ENCODE measurements at regions not wholly inside any gene's neighbourhood (a gene's known extent, or its start where the extent isn't known, plus 50 kb on each side); places are given as distances from the start of the nearest gene placed in this dataset.

DNA sequence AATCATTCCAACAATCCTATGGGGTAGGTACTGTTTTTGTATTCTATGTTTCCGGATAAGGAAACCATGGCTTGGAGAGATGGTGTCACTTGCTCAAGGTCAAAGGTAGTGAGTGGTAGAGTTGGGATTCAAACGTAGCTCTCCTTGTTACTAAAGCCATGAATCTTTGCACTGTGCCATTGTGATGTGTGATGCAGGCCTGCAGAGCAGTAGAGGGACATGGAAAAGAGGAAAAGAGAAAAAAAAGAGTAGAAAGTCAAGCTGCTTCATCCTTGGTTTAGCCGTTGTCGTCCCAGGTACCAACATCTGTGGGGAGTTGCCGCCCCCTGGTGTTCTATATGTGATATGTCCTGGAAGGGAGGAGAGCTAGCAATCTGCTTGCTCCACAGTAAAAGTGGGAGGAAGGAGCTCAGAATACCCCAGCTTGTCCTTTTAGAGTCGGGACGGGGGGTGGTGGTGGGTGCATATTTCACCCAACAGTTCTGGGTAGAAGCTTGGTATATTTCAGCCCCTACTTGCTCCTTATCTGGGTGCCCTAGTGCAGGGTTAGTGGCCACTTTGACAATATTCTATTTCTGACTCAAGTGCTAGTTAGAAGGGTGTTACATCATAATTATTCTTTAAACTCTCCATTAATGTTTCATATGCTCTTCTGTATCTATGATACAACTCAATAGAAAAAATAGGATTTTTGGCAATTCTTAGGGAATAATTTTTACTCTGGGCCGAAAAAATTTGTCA, 98.4 kb downstream of the EBNA1BP2 start:
- 22% methylated on average over 8 of the region's 8 CpGs for WGBS
- H3K27me3 ChIP-seq: no peaks in the 10 kb centered on the region

DNA sequence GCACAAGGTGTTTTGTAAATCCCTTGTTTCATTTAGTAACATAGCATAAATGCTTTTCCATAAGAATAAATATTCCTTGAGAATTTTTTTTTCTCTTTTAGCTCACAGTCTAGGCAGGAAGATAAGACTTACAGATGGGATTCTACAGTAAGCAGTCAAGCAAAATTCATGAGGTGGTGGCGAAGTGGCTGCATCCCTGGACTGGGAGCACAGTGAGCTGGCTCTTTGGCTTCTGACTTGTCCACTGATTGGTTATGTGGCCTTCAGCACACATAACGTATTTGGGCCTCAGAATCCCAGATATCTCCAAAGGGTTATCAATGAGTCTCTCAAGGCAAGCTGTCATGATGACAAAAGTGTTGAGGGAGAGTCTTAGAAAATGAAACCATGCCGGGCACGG, 99.8 kb downstream of the EBNA1BP2 start:
- Histone ChIP-seq H3K36me3 (no peaks in the 10 kb centered on the region), H3K4me3 (no peak overlapping the region), H3K9me3 (no peaks in the 10 kb centered on the region), H3K27ac (no peak overlapping the region), H3K4me1 (peaks cover 30% of the 10 kb centered on the region), H3K27me3 (no peaks in the 10 kb centered on the region)
- no peak for TF ChIP-seq POLR2A (IDR thresholded peaks at IDR 0.05)
- TF ChIP-seq POLR2AphosphoS5 (IDR thresholded peaks at IDR 0.05): no peak
- no peak for TF ChIP-seq EP300 (IDR thresholded peaks at IDR 0.05)
- TF ChIP-seq, protein P1, sequence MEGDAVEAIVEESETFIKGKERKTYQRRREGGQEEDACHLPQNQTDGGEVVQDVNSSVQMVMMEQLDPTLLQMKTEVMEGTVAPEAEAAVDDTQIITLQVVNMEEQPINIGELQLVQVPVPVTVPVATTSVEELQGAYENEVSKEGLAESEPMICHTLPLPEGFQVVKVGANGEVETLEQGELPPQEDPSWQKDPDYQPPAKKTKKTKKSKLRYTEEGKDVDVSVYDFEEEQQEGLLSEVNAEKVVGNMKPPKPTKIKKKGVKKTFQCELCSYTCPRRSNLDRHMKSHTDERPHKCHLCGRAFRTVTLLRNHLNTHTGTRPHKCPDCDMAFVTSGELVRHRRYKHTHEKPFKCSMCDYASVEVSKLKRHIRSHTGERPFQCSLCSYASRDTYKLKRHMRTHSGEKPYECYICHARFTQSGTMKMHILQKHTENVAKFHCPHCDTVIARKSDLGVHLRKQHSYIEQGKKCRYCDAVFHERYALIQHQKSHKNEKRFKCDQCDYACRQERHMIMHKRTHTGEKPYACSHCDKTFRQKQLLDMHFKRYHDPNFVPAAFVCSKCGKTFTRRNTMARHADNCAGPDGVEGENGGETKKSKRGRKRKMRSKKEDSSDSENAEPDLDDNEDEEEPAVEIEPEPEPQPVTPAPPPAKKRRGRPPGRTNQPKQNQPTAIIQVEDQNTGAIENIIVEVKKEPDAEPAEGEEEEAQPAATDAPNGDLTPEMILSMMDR (IDR thresholded peaks at IDR 0.05): no peak
- WGBS: 90% methylated on average over 4 of the region's 4 CpGs
- no peak for DNase-seq (ENCODE audit: low spot score in 2 of 2)

More for the DNA sequence above, 98.4 kb downstream of the EBNA1BP2 start:
- Histone ChIP-seq H3K9me3 (no peaks in the 10 kb centered on the region), H3K4me3 (no peak overlapping the region), H3K4me1 (peaks cover 19% of the 10 kb centered on the region), H3K27ac (no peak overlapping the region), H3K36me3 (no peaks in the 10 kb centered on the region)
- DNase-seq (ENCODE audit: low spot score in 2 of 2): peak in 1 of 2 donors; percentile 81
- no peak for TF ChIP-seq POLR2AphosphoS5 (IDR thresholded peaks at IDR 0.05)
- TF ChIP-seq, protein P1 (IDR thresholded peaks at IDR 0.05): peak; percentile 68 to 94
- TF ChIP-seq POLR2A (IDR thresholded peaks at IDR 0.05): no peak
- TF ChIP-seq EP300 (IDR thresholded peaks at IDR 0.05): no peak

DNA sequence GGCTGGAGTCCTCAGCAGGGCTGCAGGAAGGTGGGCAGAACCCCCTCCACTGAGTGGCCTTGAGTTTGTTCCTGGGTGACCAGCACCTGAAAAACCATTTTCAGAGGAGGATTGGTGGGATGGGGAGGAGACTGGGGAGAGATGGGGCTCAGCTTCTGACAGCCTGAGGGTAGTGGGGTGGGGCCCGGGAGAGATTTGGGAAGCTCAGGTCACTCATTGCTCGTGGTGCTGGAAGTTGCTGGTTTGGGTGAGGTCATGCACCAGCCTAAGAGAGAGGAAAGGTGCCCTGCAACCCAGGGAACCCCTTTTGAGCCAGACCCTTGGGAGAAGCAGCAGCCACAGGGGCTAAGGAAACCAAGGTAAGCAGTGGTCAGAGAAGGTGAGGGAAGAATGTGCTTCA, 100.8 kb downstream of the EBNA1BP2 start:
- Histone ChIP-seq H3K4me1 (peaks cover 39% of the 10 kb centered on the region), H3K27me3 (no peaks in the 10 kb centered on the region), H3K4me3 (no peak overlapping the region), H3K27ac (no peak overlapping the region), H3K9me3 (no peaks in the 10 kb centered on the region), H3K36me3 (no peaks in the 10 kb centered on the region)
- TF ChIP-seq POLR2AphosphoS5 (IDR thresholded peaks at IDR 0.05) (no peak), EP300 (IDR thresholded peaks at IDR 0.05) (no peak), POLR2A (IDR thresholded peaks at IDR 0.05) (no peak)
- TF ChIP-seq, protein P1 (IDR thresholded peaks at IDR 0.05): no peak
- no peak for DNase-seq (ENCODE audit: low spot score in 2 of 2)
- WGBS: 57% methylated on average over 2 of the region's 2 CpGs

DNA sequence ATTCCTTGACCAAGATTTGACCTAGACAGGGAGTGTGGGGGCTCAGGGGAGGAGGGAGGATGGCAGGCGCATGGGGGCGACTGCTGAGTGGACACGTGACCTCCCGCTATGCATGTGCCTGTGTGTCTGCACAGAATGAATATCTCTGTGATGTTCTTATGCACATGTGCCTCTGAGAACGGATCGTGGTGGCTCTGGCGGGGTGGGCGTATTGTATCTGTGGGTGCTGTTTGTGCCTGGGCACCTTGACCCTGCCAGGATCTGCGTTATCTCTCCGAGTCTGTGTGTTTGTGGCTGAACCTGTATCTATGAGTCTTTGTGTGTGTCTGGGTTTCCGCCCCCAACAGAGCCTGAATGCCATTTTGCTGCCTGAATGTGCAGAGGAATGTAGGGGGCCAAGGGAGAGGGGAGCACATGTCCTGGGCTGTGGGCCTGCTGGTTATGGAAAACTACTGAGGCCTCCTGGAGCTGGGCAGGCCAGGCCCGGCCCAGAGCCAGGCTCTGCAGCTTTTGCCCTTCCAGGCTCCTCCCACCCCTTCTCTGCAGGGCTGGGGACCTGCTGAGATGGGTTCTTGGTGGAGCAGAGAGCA, 102.5 kb downstream of the EBNA1BP2 start:
- no peaks in the 10 kb centered on the region for H3K9me3 ChIP-seq

DNA sequence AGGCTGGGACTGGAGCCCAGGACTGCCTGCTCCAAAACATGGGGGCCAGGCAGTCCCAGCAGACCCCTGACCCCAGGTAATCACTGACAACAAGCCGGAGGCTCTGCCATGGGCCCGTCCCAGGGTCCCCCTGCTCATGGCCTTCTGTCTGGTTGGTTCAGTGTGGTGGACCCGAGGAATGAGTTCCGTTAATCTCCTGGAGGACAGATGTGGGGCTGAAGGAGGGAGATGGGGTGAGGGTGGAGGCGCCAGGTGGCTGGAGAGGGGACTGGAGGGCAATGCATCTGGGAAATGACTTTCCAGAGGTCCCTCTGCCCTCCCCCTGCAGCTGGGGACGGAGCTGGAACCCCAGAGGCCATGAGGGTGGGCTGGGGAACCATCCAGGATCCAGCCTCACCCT, 103.2 kb downstream of the EBNA1BP2 start:
- H3K27me3 ChIP-seq: no peaks in the 10 kb centered on the region
- no peaks in the 10 kb centered on the region for H3K9me3 ChIP-seq
- H3K4me1 ChIP-seq: peaks cover 52% of the 10 kb centered on the region
- H3K27ac ChIP-seq: peak overlapping the region; percentile 30
- TF ChIP-seq EP300 (IDR thresholded peaks at IDR 0.05) (no peak), POLR2A (IDR thresholded peaks at IDR 0.05) (no peak), POLR2AphosphoS5 (IDR thresholded peaks at IDR 0.05) (no peak)
- TF ChIP-seq, protein P1 (IDR thresholded peaks at IDR 0.05): no peak
- H3K4me3 ChIP-seq: peak overlapping the region; percentile 49
- H3K36me3 ChIP-seq: no peaks in the 10 kb centered on the region
- WGBS: 97% methylated on average over 6 of the region's 6 CpGs
- no peak for DNase-seq (ENCODE audit: low spot score in 2 of 2)

More for the DNA sequence above, 102.5 kb downstream of the EBNA1BP2 start:
- Histone ChIP-seq H3K4me3 (no peak overlapping the region), H3K27ac (no peak overlapping the region), H3K27me3 (no peaks in the 10 kb centered on the region), H3K4me1 (peaks cover 52% of the 10 kb centered on the region), H3K36me3 (no peaks in the 10 kb centered on the region)
- no peak for TF ChIP-seq EP300 (IDR thresholded peaks at IDR 0.05)
- TF ChIP-seq POLR2AphosphoS5 (IDR thresholded peaks at IDR 0.05): no peak
- TF ChIP-seq, protein P1 (IDR thresholded peaks at IDR 0.05): no peak
- no peak for TF ChIP-seq POLR2A (IDR thresholded peaks at IDR 0.05)
- no peak for DNase-seq (ENCODE audit: low spot score in 2 of 2)
- WGBS: 76% methylated on average over 11 of the region's 12 CpGs

Measured in suprapubic skin (tissue), 4 donors.